Right renal cortex interstitium (tissue), 3 donors: ENCODE measurements at regions not wholly inside any gene's neighbourhood (a gene's known extent, or its start where the extent isn't known, plus 50 kb on each side); places are given as distances from the start of the nearest gene placed in this dataset.
"Not testable (repeated sequence)": the region's sequence is repeated elsewhere in the genome, so short reads cannot be mapped to it uniquely, and the experiment has no call there.

Experiments used
- DNase-seq, 3 donors: peaks; one replicate each; pipeline ENCODE4 v3.0.0-alpha.2; 2013; ENCODE audit warnings: low read depth in 3 of 3, low spot score in 2 of 3

- DNase-seq, result no peak
These were observed 109.4 kb upstream of the CCN2 start for GRCh38 chr6:132060591-132060990.

GRCh38 chr6:132058975-132059374 is 107.8 kb upstream of the CCN2 start:
- DNase-seq, result no peak

- DNase-seq, result no peak
These were observed 103.4 kb upstream of the CCN2 start for GRCh38 chr6:132054525-132054924.

- no peak for DNase-seq
These were observed 102.3 kb upstream of the CCN2 start for GRCh38 chr6:132053511-132053910.

- DNase-seq, result no peak
These were observed 100.9 kb upstream of the CCN2 start for GRCh38 chr6:132052096-132052495.

GRCh38 chr6:132045877-132046276 is 94.7 kb upstream of the CCN2 start:
- DNase-seq, result no peak

- DNase-seq, result no peak
These were observed 92.0 kb upstream of the CCN2 start for GRCh38 chr6:132043148-132043547.

GRCh38 chr6:132041706-132042105 is 90.5 kb upstream of the CCN2 start:
- no peak for DNase-seq

- DNase-seq, result no peak
These were observed 76.9 kb upstream of the CCN2 start for GRCh38 chr6:132028029-132028428.

- DNase-seq, result no peak
These were observed 74.3 kb upstream of the CCN2 start for GRCh38 chr6:132025468-132025867.

GRCh38 chr6:132023490-132023889 is 72.3 kb upstream of the CCN2 start:
- DNase-seq, result no peak

- DNase-seq, result no peak
These were observed 70.6 kb upstream of the CCN2 start for GRCh38 chr6:132021552-132022375.

- DNase-seq, result not testable (repeated sequence)
These were observed 69.7 kb upstream of the CCN2 start for GRCh38 chr6:132020918-132021317.

GRCh38 chr6:132020138-132020581 is 69.0 kb upstream of the CCN2 start:
- peak in 2 of 3 donors; percentile 10 to 17 for DNase-seq

GRCh38 chr6:132019586-132019985 is 68.4 kb upstream of the CCN2 start:
- no peak for DNase-seq

- DNase-seq, result no peak
These were observed 66.8 kb upstream of the CCN2 start for GRCh38 chr6:132017942-132018341.

- DNase-seq, result no peak
These were observed 65.2 kb upstream of the CCN2 start for GRCh38 chr6:132016396-132016795.

GRCh38 chr6:132011582-132011981 is 60.4 kb upstream of the CCN2 start:
- DNase-seq, result no peak

GRCh38 chr6:132009175-132009574 is 58.0 kb upstream of the CCN2 start:
- no peak for DNase-seq

GRCh38 chr6:132007474-132008190 is 56.5 kb upstream of the CCN2 start:
- no peak for DNase-seq

GRCh38 chr6:132005178-132005577 is 54.0 kb upstream of the CCN2 start:
- DNase-seq, result no peak

GRCh38 chr6:132004668-132005067 is 53.5 kb upstream of the CCN2 start:
- no peak for DNase-seq
